Caco-2 (cell line): ENCODE measurements at regions not wholly inside any gene's neighbourhood (a gene's known extent, or its start where the extent isn't known, plus 50 kb on each side); places are given as distances from the start of the nearest gene placed in this dataset.

Experiments used
- BruUV-seq: library from RNA; stranded (reverse); fragments of 400-500 nt; replicated peaks from 2 replicates; lab custom pipeline; 2021; lab: Mats Ljungman, UMichigan
- CTCF ChIA-PET: fragments of 300-600 bp; sonication (Branson Sonifier 250); formaldehyde crosslinking; loops from one replicate; lab custom pipeline; 2022; ENCODE audit warnings: antibody characterized with exemption; lab: Charles Lee
- POLR2A ChIA-PET: fragments of 300-600 bp; sonication (Branson Sonifier 250); formaldehyde crosslinking; loops from one replicate; lab custom pipeline; 2022; ENCODE audit warnings: antibody characterized with exemption; lab: Charles Lee
- DNase-seq, 2 experiments: peaks; one replicate each; pipeline versions ENCODE4 v3.0.0 to v3.0.0-alpha.2; 2020 to 2022
- H3K27me3 ChIP-seq: replicated peaks from 2 replicates; pipeline ENCODE4 v1.6.0; 2011; ENCODE audit warnings: low read length; ENCODE audit not compliant: control insufficient read depth, insufficient read depth
- H3K36me3 ChIP-seq: 2 replicates; pipeline ENCODE4 v1.5.1; 2011; ENCODE audit warnings: low read length; ENCODE audit not compliant: control insufficient read depth, insufficient read depth
- H3K4me1 ChIP-seq: fragments of 250-450 bp; sonication (Bioruptor Pico); 2 replicates; pipeline ENCODE4 v1.5.1; 2020; ENCODE audit warnings: mild to moderate bottlenecking
- H3K4me3 ChIP-seq: 2 replicates; pipeline ENCODE4 v1.5.1; 2011; ENCODE audit warnings: low read depth, mild to moderate bottlenecking, control low read depth, low read length
- H3K9me3 ChIP-seq: fragments of 250-450 bp; sonication (Bioruptor Pico); 2 replicates; pipeline ENCODE4 v1.5.1; 2020; ENCODE audit warnings: mild to moderate bottlenecking, moderate library complexity
- H3K27ac Mint-ChIP-seq: one replicate; pipeline ENCODE4 v1.8.0; 2022; ENCODE audit warnings: mixed read lengths; ENCODE audit not compliant: unreplicated experiment
- H3K27me3 Mint-ChIP-seq: one replicate; pipeline ENCODE4 v1.8.0; 2022; ENCODE audit warnings: mixed read lengths; ENCODE audit not compliant: insufficient read depth, unreplicated experiment
- H3K36me3 Mint-ChIP-seq: one replicate; pipeline ENCODE4 v1.8.0; 2022; ENCODE audit warnings: mild to moderate bottlenecking, mixed read lengths; ENCODE audit not compliant: insufficient read depth, unreplicated experiment
- H3K4me1 Mint-ChIP-seq: one replicate; pipeline ENCODE4 v1.8.0; 2022; ENCODE audit warnings: low read depth, mixed read lengths; ENCODE audit not compliant: unreplicated experiment
- H3K4me3 Mint-ChIP-seq: one replicate; pipeline ENCODE4 v1.8.0; 2022; ENCODE audit warnings: mild to moderate bottlenecking, moderate library complexity, mixed read lengths; ENCODE audit not compliant: unreplicated experiment
- H3K9me3 Mint-ChIP-seq: one replicate; pipeline ENCODE4 v1.8.0; 2022; ENCODE audit warnings: mixed read lengths; ENCODE audit not compliant: unreplicated experiment
- CTCF ChIP-seq, 2 experiments: fragments of 200-600 bp in 1 of 2; IDR thresholded peaks; 1 replicate in 1 of 2; 2 replicates in 1 of 2; pipeline versions ENCODE4 v1.5.1 to v1.8.0; 2011 to 2022; ENCODE audit warnings: antibody characterized with exemption in 1 of 2, control low read depth in 1 of 2, inconsistent platforms in 1 of 2, low read depth in 1 of 2, low read length in 1 of 2, mild to moderate bottlenecking in 1 of 2, moderate library complexity in 1 of 2; ENCODE audit not compliant: insufficient read depth in 1 of 2, severe bottlenecking in 1 of 2, unreplicated experiment in 1 of 2
- intact Hi-C: fragments of 100-400 bp; cut with micrococcal nuclease; formaldehyde crosslinking; loops from one replicate; pipeline ENCODE4 v1.10.0; 2022; ENCODE audit not compliant: unreplicated experiment

GRCh38 chr1:56442290-56442877, 137.0 kb downstream of the PLPP3 start:
- Mint-ChIP-seq H3K4me1 (peaks cover 13% of the 10 kb centered on the region), H3K27me3 (no peaks in the 10 kb centered on the region)
- TF ChIP-seq CTCF (IDR thresholded peaks at IDR 0.05; ENCODE audit: insufficient read depth in 1 of 2, low read depth in 1 of 2, low read length in 1 of 2, severe bottlenecking in 1 of 2, unreplicated experiment in 1 of 2): no peak

GRCh38 chr1:56441601-56442000, 137.8 kb downstream of the PLPP3 start:
- H3K4me3 ChIP-seq: no peak overlapping the region
- no TSS peak for BruUV-seq

More at GRCh38 chr1:56442290-56442877, 137.0 kb downstream of the PLPP3 start:
- DNase-seq: no peak
- Histone ChIP-seq H3K4me1 (peaks cover 48% of the 10 kb centered on the region), H3K4me3 (no peak overlapping the region), H3K9me3 (no peaks in the 10 kb centered on the region), H3K27me3 (no peaks in the 10 kb centered on the region), H3K36me3 (no peaks in the 10 kb centered on the region)
- Mint-ChIP-seq H3K36me3 (peaks cover 2% of the 10 kb centered on the region), H3K9me3 (no peaks in the 10 kb centered on the region), H3K4me3 (no peak overlapping the region), H3K27ac (no peak overlapping the region)
- intact Hi-C loops: no loop called here
- BruUV-seq: no TSS peak
- ChIA-PET CTCF (no interaction called here), POLR2A (interaction anchor here (0.5 kb wide), 1 partner anchor 19 kb away, joined by 6 read pairs; no protein-coding TSS in a partner anchor)

DNA sequence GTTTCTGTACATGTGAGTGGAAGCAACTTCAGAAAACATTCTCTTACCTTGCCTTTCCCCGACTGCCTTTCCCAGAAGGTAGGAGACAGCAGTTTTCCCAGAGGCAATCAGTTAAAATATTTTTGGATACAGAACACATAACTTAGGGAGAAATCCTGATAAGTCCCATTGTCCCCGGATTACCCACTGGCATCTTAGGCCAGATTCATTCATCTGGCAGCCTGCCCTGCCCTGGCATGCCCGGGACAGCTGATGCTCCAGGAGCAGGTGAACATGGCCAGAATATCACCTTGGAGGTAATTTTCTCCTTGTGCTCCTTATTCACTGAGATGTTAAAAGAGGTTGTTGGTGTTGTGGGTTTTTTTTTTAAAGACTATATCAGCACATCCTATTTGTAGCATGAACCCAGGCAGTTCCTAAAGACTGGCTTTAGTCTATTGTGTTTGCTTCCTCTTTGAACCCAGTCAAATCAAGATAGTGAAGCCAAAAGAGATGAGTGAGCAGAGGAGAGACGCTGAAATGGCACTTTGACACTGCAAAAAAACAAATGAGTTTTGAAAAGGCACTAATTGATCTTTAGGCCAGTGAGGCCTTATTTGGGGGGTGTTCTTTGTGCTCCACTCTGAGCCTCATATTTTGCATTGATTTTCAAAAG, 139.6 kb downstream of the PLPP3 start:
- POLR2A ChIA-PET: no interaction called here
- BruUV-seq: no TSS peak
- Mint-ChIP-seq H3K27me3 (no peaks in the 10 kb centered on the region), H3K27ac (no peak overlapping the region), H3K36me3 (peaks cover 14% of the 10 kb centered on the region), H3K4me1 (peaks cover 27% of the 10 kb centered on the region), H3K4me3 (no peak overlapping the region), H3K9me3 (no peaks in the 10 kb centered on the region)
- Histone ChIP-seq H3K9me3 (no peaks in the 10 kb centered on the region), H3K4me3 (no peak overlapping the region), H3K4me1 (peaks cover 63% of the 10 kb centered on the region), H3K27me3 (no peaks in the 10 kb centered on the region), H3K36me3 (no peaks in the 10 kb centered on the region)
- intact Hi-C loops: loop anchor here (5.0 kb wide), 1 partner anchor 38 kb away; no protein-coding TSS in a partner anchor
- TF ChIP-seq CTCF (IDR thresholded peaks at IDR 0.05; ENCODE audit: insufficient read depth in 1 of 2, low read depth in 1 of 2, low read length in 1 of 2, severe bottlenecking in 1 of 2, unreplicated experiment in 1 of 2): no peak
- CTCF ChIA-PET: no interaction called here
- no peak for DNase-seq

More at GRCh38 chr1:56441601-56442000, 137.8 kb downstream of the PLPP3 start:
- Histone ChIP-seq H3K36me3 (no peaks in the 10 kb centered on the region), H3K27me3 (no peaks in the 10 kb centered on the region), H3K4me1 (peaks cover 50% of the 10 kb centered on the region), H3K9me3 (no peaks in the 10 kb centered on the region)
- Mint-ChIP-seq H3K27me3 (no peaks in the 10 kb centered on the region), H3K9me3 (no peaks in the 10 kb centered on the region), H3K27ac (peak overlapping the region; percentile 22), H3K36me3 (peaks cover 5% of the 10 kb centered on the region), H3K4me3 (no peak overlapping the region), H3K4me1 (peaks cover 17% of the 10 kb centered on the region)
- DNase-seq: no peak
- TF ChIP-seq CTCF (IDR thresholded peaks at IDR 0.05; ENCODE audit: insufficient read depth in 1 of 2, low read depth in 1 of 2, low read length in 1 of 2, severe bottlenecking in 1 of 2, unreplicated experiment in 1 of 2): no peak
- CTCF ChIA-PET: no interaction called here
- POLR2A ChIA-PET: no interaction called here
- intact Hi-C loops: no loop called here
